ENCODE measurements at regions not wholly inside any gene's neighbourhood (a gene's known extent, or its start where the extent isn't known, plus 50 kb on each side); places are given as distances from the start of the nearest gene placed in this dataset.

GRCh38 chr4:79604152-79604551, 196.1 kb upstream of the GK2 start:
- TF ChIP-seq ZNF274 (IDR thresholded peaks at IDR 0.05; ENCODE audit: low read depth, low read length): no peak
- TF ChIP-seq YY1 (IDR thresholded peaks at IDR 0.05; ENCODE audit: insufficient read depth, insufficient read length): no peak
